H7 (cell line): ENCODE measurements at regions not wholly inside any gene's neighbourhood (a gene's known extent, or its start where the extent isn't known, plus 50 kb on each side); places are given as distances from the start of the nearest gene placed in this dataset.

ENCODE experiments used
- DNase-seq: peaks from one replicate; pipeline ENCODE4 v3.0.0; 2012
- H3K27me3 ChIP-seq: 2 replicates; pipeline ENCODE4 v1.6.0; 2011; ENCODE audit warnings: mild to moderate bottlenecking, low read length; ENCODE audit not compliant: control insufficient read depth, insufficient read depth
- H3K36me3 ChIP-seq: replicated peaks from 2 replicates; pipeline ENCODE4 v1.5.1; 2011; ENCODE audit warnings: low read length; ENCODE audit not compliant: control insufficient read depth, insufficient read depth
- H3K4me3 ChIP-seq: 2 replicates; pipeline ENCODE4 v1.5.1; 2011; ENCODE audit warnings: low read depth, mild to moderate bottlenecking, control low read depth, low read length, moderate library complexity; ENCODE audit not compliant: insufficient read depth

GRCh38 chr12:105713606-105714305 is 383.3 kb downstream of the C12orf75 start:
- Histone ChIP-seq H3K36me3 (no peaks in the 10 kb centered on the region), H3K4me3 (no peak overlapping the region), H3K27me3 (no peaks in the 10 kb centered on the region)
- no peak for DNase-seq

- Histone ChIP-seq H3K27me3 (no peaks in the 10 kb centered on the region), H3K36me3 (no peaks in the 10 kb centered on the region), H3K4me3 (no peak overlapping the region)
- no peak for DNase-seq
These were observed 386.1 kb downstream of the C12orf75 start for GRCh38 chr12:105716621-105717020.

- DNase-seq: no peak
- no peak overlapping the region for H3K4me3 ChIP-seq
- no peaks in the 10 kb centered on the region for H3K36me3 ChIP-seq
- H3K27me3 ChIP-seq: no peaks in the 10 kb centered on the region
These were observed 390.7 kb downstream of the C12orf75 start for GRCh38 chr12:105721051-105721825.

GRCh38 chr12:105721891-105722290 is 391.4 kb downstream of the C12orf75 start:
- no peak overlapping the region for H3K4me3 ChIP-seq
- no peaks in the 10 kb centered on the region for H3K27me3 ChIP-seq
- no peaks in the 10 kb centered on the region for H3K36me3 ChIP-seq
- DNase-seq: no peak

GRCh38 chr12:105723066-105723465 is 392.6 kb downstream of the C12orf75 start:
- Histone ChIP-seq H3K4me3 (no peak overlapping the region), H3K36me3 (no peaks in the 10 kb centered on the region), H3K27me3 (no peaks in the 10 kb centered on the region)
- no peak for DNase-seq

GRCh38 chr12:105723494-105723893 is 393.0 kb downstream of the C12orf75 start:
- DNase-seq: no peak
- Histone ChIP-seq H3K27me3 (no peaks in the 10 kb centered on the region), H3K36me3 (no peaks in the 10 kb centered on the region), H3K4me3 (no peak overlapping the region)

GRCh38 chr12:105724641-105725040 is 394.1 kb downstream of the C12orf75 start:
- H3K4me3 ChIP-seq: no peak overlapping the region
- no peak for DNase-seq
- H3K27me3 ChIP-seq: no peaks in the 10 kb centered on the region
- no peaks in the 10 kb centered on the region for H3K36me3 ChIP-seq

- DNase-seq: no peak
- Histone ChIP-seq H3K4me3 (no peak overlapping the region), H3K27me3 (no peaks in the 10 kb centered on the region), H3K36me3 (no peaks in the 10 kb centered on the region)
These were observed 394.6 kb downstream of the C12orf75 start for GRCh38 chr12:105725054-105725453.

- no peak overlapping the region for H3K4me3 ChIP-seq
- H3K36me3 ChIP-seq: no peaks in the 10 kb centered on the region
- H3K27me3 ChIP-seq: no peaks in the 10 kb centered on the region
- DNase-seq: no peak
These were observed 398.8 kb downstream of the C12orf75 start for GRCh38 chr12:105729181-105729771.

GRCh38 chr12:105729926-105730325 is 399.4 kb downstream of the C12orf75 start:
- DNase-seq: no peak
- Histone ChIP-seq H3K36me3 (no peaks in the 10 kb centered on the region), H3K4me3 (no peak overlapping the region), H3K27me3 (no peaks in the 10 kb centered on the region)

GRCh38 chr12:105733579-105733978 is 403.1 kb downstream of the C12orf75 start:
- DNase-seq: no peak
- no peak overlapping the region for H3K4me3 ChIP-seq
- H3K36me3 ChIP-seq: no peaks in the 10 kb centered on the region
- no peaks in the 10 kb centered on the region for H3K27me3 ChIP-seq

GRCh38 chr12:105736498-105736897 is 402.3 kb downstream of the NUAK1 start:
- H3K4me3 ChIP-seq: no peak overlapping the region
- H3K27me3 ChIP-seq: no peaks in the 10 kb centered on the region
- no peaks in the 10 kb centered on the region for H3K36me3 ChIP-seq
- DNase-seq: no peak

GRCh38 chr12:105738051-105738450 is 400.7 kb downstream of the NUAK1 start:
- DNase-seq: no peak
- H3K4me3 ChIP-seq: no peak overlapping the region
- H3K27me3 ChIP-seq: no peaks in the 10 kb centered on the region
- no peaks in the 10 kb centered on the region for H3K36me3 ChIP-seq

GRCh38 chr12:105740369-105740768 is 398.4 kb downstream of the NUAK1 start:
- Histone ChIP-seq H3K4me3 (no peak overlapping the region), H3K27me3 (no peaks in the 10 kb centered on the region)

More at GRCh38 chr12:105740369-105740768, 398.4 kb downstream of the NUAK1 start:
- no peaks in the 10 kb centered on the region for H3K36me3 ChIP-seq
- DNase-seq: no peak
